Stimulated activated CD8-positive, alpha-beta memory T cell treated with anti-CD3 and anti-CD28 coated beads, Interleukin-4, amount 100 ng/mL, for 24 hours (primary cell): ENCODE measurements at regions not wholly inside any gene's neighbourhood (a gene's known extent, or its start where the extent isn't known, plus 50 kb on each side); places are given as distances from the start of the nearest gene placed in this dataset.

Experiments used
- DNase-seq: peaks from one replicate; pipeline ENCODE4 v3.0.0-alpha.2; 2020; ENCODE audit warnings: low read depth

DNA sequence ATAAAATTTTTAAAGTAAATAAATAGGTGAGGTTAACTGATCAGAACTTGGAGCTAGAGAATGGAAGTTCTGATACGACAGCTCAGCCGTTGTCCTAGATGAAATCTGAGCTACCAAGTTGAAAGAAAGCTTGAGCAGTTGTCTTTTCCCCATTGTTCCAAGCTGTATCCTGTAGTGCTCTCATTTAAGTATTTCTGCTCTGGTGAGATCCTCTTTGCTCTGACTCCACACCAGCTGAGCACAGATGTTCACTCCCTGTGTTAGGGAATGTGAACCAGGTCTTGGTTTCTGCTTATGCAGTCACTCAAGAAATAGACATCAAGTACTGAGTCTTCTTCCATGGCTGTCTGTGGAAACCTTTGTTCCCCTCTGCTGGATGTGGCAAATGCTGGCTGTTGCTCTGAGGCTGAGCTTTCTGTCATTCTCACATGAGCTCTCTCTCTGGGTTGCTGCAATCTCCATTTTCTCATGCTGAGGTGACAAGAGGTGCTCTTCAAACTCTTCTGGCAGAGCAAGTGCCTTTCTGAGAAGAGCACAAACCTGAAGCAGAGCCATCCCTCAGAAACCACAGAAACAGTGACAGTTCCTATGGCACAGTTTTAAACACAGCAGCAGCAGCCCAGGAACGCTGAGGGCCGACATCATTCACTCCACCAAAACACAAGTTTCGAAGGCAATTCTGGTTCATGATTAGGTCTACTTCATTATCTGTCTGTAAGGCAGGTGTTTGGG, 194.1 kb downstream of the SP3 start:
- no peak for DNase-seq

- DNase-seq: no peak
Observed at GRCh38 chr2:173772205-173772604, 193.0 kb downstream of the SP3 start.

DNA sequence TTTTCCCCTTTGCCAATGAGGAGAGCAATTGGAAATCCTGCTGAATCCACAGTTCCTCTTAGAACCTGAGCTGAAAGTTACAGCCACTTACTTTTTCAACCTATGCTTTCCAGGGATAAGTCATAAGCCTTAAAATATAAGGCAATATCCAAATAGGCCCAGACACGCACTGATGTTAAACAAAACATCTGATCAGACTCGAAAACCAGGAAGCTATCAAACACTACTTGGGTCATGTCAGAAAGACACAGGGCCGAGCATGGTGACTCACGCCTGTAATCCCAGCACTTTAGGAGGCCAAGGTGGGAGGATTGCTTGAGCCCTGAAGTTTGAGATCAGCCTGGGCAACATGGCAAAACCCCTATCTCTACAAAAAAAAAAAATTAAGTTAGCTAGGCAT, 192.1 kb downstream of the SP3 start:
- no peak for DNase-seq

DNA sequence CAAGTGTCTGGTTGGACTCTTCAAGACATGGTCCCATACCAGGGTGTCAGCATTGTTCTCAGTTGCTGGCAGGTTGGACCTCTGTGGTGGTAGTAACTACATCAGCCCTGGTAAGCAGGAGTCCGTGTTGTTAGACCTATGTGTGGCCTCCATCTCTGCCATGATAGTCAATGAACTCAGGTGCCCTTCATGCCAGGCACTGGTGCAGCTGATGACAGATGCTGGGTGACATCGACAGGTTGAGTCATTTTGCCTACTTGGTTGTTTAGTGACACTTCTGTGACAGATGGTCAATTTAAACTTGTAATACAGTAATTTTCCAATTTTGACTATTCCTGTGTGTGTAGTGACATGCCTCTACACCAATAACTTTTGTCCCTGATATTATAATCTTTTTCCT, 189.7 kb downstream of the SP3 start:
- DNase-seq: no peak

DNA sequence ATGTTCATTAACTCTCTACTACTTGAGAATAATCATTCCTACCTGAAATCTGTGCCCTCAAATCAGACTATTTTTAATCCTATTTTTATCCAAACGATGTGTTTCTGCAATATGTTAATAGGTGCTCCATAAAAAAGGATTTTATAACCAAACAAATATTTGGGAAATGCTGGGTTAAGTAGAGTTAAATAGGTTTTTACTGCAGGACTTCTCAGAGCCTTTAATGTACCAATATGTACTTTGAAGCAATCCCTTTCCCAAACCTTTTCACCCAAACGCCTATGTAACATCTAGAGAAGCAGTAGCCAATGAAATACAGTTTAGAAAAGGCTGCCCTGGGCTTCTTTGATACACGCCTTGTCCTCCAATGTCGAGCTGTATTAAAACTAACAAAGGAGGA, 182.5 kb downstream of the SP3 start:
- no peak for DNase-seq

GRCh38 chr2:173783382-173783781, 181.8 kb downstream of the SP3 start:
- DNase-seq: no peak

DNA sequence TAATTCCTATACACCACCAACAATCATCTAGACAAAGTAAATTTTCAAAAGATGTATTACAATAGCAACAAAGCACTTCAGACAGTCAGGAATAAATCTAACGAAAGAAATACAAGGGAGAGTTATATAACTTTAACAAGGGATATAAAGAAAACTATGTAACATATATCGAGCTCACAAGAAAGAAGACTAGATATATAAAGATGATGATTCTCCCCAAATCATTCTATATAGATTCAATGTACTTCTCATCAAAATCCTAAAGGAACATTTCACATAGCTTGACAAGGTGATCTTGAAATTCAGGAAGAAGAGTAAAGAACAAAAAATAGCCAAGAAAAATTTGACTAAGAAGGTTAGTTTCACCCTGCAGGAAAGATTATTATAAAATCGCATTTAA, 179.4 kb downstream of the SP3 start:
- no peak for DNase-seq

DNA sequence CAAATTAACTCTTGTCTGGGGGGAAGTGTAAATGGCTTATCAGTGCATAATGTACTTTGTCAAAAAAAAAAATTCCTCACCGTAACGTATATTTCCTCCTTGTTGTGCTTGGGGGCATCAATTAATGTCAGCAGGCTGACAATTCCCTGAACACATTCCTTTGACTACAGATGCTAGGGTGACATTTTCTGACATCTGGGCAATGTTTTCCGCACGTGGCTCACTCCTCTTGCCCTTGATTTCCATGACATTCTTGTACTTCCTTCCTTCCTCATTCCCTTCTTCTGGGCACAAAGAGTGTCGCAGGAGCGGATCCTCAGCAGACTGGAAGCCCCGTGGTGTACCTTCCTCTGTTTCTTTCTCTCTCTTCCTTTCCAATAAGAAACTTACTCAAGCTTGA, 173.7 kb downstream of the SP3 start:
- no peak for DNase-seq

DNA sequence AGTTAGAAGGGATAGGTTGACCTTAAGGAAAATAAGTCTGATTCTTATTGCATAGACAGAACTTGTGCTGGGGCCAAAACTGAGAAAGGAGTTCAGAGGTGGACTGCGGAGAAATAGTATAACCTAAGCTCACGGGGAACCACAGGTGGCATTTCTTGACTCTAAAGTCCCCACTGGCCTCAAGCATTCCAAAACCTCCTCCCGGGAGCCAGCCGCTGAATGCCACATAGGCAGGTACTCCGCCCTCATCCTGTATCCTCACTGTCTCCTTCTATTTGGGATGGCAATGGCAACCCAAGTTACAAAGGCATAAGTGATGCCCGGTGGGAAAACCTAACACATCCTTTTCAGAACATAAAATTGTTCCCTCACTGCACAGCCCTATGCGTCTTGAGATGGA, 173.0 kb downstream of the SP3 start:
- DNase-seq: no peak

GRCh38 chr2:173792741-173793140, 172.4 kb downstream of the SP3 start:
- DNase-seq: no peak

DNA sequence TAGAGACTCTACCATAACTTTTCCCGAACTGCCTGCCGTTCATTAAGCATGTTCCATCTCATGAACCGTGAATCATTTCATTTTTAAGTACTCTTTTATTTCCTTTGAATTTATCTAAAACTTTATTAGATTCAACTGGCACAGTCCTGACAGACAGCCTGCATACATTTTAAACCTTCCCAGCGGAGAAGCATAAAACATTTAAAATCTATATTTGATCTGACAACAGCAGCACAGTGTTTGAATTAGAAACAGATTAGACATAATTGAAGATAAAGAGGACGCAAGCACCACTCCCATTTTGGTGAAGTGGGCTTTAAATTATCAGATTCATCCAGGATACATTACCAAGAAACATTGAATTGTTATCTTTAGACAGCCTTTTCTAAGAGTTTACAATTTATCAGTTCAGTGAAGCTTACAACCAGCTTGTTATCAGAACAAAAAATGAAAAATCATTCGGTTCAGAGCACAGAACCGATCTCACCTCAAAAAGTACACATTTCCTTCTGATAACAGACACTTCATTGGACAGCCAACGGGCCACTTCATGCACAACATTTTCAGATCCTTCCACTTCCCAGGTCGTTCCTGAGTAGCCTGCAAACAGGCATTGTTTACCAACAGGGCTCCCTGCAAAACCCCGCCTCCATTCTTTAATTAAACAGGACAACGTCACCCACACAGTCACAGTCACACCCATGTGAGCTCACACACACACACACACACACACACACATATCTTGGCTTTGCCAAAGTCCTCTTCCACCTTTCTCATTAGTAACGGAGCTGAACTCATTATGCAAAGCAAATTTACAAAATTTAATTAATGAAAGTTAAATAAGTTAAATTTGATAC, 171.2 kb downstream of the SP3 start:
- no peak for DNase-seq

DNA sequence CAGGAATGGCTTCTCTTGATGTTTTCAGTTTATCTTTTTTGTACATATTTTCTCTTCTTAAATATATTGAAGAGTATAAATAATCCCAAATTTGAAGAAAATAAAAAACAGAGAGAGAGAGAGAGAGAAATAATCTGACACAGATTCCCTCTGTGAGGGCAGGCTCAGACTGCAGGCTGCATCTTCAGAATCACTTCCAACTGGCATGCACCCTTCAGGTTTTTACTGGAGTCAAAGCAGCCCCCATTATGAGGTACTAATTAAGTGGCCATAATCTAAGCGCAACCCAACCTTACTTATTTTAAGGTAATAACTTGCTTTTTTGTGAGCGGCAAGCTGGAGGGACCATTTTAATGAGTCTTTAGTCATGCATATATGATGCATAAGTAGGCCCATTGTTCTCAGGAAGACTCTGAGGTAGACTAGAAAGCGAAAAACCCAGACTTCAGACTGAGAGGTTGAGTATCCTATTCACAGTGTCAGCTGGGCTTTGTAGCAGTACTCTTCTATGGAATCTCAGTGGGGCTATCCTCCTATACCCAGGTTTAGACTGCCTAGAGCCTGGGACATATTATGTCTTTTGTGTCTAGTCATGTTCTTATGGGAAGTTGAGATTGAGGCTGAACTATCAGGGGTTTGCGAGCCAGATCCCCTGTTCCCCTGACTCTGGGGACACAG, 167.4 kb downstream of the SP3 start:
- no peak for DNase-seq

GRCh38 chr2:173802518-173802917, 162.7 kb downstream of the SP3 start:
- DNase-seq: no peak

- no peak for DNase-seq
Observed at GRCh38 chr2:173803449-173803848, 161.7 kb downstream of the SP3 start.

GRCh38 chr2:173806761-173807160, 158.4 kb downstream of the SP3 start:
- DNase-seq: no peak

DNA sequence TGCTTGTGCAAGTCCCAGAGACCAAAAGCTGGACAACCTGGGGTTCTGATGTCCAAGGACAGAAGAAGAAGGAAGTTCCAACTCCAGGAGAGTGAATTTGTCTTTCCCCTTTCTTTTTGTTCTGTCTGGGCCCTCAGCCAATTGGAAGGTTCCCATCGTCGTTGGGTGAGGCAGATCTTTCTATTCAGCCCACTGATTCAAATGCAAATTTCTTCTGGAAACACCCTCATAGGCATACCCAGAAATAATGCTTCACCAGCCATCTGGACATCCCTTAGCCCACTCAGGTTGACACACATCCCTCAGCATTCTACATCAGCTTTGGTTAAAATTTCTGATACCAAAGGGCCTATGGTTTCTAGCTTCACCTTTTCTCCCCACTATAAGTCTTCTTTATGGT, 156.5 kb downstream of the SP3 start:
- no peak for DNase-seq

DNA sequence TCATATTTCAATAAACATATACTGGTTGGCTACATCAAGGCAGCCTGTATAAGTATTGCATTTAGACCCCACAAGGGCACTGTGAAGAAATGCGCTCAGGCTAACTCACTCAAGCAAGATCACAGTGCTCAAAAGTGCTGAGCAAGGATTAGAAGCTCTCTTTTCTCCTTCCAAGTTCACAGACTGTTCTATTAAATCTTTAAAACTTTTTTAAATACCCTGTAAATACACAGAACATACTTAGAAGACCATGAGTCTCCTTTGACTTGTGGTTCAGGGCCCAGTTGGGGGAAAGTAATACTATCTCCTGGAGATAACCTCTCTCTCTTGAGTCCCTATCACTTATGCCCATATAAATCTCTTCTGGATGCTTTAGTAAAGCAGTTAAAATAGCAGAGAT, 152.9 kb downstream of the SP3 start:
- no peak for DNase-seq

GRCh38 chr2:173814306-173814705, 150.9 kb downstream of the SP3 start:
- DNase-seq: no peak

GRCh38 chr2:173815772-173816171, 149.4 kb downstream of the SP3 start:
- no peak for DNase-seq

GRCh38 chr2:173817582-173817981, 147.6 kb downstream of the SP3 start:
- DNase-seq: no peak

GRCh38 chr2:173818285-173818684, 146.9 kb downstream of the SP3 start:
- no peak for DNase-seq

- no peak for DNase-seq
Observed at GRCh38 chr2:173819852-173820251, 145.3 kb downstream of the SP3 start.

DNA sequence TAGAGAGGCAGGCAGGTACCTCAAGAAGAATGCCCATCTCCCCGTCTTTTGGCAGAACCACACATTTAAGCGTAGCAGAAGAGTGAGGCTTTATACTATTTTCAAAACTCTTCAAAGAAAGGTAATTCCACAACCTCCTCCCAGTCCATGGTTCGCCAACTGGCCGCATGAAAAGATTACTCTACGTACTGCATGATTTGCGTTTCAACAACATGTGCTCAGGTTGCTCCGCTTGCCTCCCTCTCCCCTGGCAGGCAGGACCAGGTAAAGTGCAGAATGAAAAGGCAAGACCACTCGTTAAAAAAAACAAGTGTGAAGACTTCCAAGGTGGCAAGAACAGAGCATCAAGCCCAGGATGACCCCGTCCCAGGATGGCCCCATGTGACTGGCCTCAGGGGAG, 143.7 kb downstream of the SP3 start:
- no peak for DNase-seq
